HG02870 (cell line): ENCODE measurements at regions not wholly inside any gene's neighbourhood (a gene's known extent, or its start where the extent isn't known, plus 50 kb on each side); places are given as distances from the start of the nearest gene placed in this dataset.

Experiments used
- ATAC-seq: cut with Tn5 transposase; IDR thresholded peaks from one replicate; pipeline ENCODE4 v1.9.1; 2021; ENCODE audit warnings: mild to moderate bottlenecking, moderate library complexity; ENCODE audit not compliant: unreplicated experiment

DNA sequence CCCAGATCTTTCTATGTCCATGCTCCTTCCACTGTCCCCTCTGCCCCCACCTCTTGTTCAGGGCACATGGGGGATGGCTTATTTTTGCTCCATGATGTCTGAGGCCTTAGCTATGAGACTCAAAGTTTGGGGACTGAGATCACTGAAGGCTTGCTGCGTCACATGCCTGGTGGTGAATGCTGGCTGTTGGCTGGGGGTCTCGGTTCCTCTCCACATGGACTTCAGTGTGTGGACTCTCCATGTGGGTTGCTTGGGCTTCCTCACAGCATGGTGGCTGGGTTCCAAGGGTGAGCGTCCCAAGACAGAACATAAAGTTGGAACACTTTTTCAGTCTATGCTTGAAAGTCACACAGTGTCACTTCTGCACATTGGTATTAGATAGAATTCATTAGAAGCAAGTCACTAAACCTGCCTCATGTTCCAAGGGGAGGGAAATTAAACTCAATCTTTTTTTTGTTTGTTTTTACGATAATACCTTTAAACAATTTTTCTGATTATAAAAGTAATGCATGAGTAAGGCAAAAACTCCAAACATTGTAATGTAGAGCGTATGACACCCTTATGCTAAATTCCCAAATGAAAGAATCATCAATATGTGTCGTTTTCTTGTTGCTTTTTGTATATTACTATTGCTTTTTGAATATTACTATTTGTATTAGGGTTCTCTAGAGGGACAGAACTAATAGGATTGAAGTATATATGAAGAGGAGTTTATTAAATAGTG lies 111.7 kb downstream of the MYCN start:
- ATAC-seq: no peak

DNA sequence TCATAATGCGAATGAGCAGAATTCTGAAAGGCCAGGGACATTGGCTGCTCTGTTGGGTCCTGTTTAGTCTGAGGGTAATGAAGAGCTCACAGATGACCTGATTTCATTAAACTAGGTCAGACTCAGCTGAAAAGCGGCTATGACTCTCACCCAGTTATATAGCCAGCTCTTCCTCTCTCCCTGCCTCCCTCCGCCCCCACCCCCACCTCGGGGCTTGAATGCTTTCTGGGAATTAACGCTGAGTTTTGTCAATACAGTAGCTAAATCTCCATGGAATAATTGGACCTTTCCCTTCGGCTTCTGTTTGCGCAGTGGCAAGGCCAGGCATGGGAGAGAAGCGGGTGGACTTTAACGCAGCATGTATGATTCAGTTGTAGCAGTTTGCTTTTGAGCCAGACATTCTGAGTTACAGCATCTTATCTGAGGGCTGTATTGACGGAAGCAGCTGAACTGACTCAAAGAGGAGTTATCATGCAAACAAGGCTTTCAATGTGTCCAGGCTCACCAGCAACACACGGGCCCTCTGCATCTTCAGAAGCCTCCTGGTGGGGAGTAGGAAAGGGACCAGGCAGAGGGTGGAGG lies 110.6 kb downstream of the MYCN start:
- ATAC-seq: no peak

DNA sequence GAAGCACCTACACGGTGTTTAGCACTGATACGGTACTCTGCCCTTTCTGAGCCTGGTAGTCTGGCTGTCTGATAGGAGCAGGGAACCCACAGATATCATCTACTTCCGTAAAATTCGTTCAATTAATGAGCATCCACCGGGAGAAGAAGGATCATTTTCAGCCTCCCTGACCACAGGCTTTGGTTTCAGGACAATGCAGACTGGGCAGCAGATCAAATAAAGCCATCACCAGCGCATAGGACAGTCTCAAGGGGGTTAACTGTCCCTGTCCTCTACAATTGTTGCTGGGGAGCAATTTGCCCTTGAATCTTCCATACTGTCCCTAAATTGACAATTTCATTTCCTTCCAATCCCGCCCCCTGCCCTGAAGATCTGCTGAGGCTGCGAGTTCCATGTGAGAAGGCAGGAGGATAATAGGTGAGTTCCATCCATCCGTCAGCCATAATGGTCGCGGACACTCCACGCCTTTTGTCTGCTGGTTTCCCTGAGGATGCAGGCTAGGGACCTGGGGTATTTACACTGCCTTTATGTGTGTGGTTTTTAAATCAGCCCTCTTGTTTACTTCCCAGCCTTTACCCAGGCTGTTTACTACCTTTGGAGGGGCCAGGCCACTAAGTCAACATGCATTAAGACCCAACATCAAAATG lies 110.0 kb downstream of the MYCN start:
- ATAC-seq: no peak

DNA sequence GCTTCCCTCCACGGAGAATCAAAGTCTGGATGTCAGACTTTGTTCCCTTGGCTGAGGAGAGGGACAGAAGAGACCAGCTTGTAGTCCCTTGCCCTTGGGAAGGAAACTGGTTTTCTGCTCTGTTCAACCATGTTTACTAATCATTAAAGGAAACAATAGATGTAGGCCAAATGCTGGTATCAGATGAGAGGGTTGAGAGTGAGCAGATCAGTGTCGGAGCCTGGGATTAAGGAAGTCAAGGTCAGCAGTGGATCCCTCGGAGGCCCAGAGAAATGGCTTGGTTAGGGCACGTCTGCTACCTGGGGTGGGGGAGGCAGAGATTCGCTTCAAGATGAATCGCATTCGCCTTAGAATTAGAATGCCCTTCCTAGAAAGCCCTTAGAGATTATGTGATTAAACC lies 109.1 kb downstream of the MYCN start:
- no peak for ATAC-seq

DNA sequence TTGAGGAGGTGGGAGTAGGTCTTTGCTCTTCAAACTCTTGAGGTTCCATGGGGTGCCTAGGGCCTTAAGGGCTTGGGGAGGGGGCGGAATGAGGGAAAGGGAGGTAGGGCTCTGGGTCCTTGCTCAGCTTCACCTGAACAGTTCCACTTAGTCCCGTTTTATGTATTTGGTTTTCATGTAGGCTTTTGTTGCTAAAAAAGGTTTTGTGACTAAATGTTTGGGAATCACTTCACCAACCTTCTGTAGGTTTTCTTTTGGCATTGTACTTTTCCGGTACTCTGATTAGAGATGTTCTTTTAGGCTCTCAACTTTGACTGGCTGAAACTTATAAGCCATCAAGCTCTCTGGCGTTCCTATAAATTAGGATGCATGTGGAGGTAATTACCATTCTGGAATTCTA lies 108.1 kb downstream of the MYCN start:
- ATAC-seq: no peak

DNA sequence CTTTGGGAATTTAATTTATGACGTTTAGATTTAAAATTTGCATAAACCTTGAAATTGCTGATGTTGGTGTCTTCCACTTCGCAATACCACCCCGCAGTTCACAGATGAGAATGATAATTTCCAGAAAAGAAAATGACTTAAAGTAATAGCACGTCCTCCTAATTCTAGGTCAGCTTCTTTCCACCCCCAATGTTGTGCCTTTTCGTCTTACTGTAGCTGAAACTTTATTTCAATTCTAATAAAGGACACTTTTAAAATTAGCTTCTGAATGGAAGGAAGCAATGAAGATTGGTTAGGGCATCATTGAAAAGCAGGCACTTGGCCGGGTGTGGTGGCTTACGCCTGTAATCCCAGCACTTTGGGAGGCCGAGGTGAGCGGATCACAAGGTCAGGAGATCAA lies 107.4 kb downstream of the MYCN start:
- ATAC-seq: no peak

DNA sequence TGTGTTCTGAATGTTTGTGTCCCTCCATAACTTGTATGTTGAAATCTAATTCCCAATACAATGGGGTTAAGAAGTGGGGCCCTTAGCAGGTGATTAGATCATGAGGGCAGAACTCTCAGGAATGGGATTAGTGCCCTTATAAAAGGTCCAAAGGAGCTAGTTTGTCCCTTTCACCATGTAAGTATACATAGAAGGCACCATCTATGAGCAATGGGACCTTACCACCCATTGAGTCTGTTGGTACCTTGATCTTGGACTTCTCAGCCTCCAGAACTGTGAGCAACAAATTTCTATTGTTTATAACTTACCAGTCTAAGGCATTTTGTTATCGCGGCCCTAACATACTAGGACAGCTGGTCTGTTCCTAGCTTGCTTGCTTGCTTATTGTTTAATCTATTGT lies 106.3 kb downstream of the MYCN start:
- no peak for ATAC-seq

DNA sequence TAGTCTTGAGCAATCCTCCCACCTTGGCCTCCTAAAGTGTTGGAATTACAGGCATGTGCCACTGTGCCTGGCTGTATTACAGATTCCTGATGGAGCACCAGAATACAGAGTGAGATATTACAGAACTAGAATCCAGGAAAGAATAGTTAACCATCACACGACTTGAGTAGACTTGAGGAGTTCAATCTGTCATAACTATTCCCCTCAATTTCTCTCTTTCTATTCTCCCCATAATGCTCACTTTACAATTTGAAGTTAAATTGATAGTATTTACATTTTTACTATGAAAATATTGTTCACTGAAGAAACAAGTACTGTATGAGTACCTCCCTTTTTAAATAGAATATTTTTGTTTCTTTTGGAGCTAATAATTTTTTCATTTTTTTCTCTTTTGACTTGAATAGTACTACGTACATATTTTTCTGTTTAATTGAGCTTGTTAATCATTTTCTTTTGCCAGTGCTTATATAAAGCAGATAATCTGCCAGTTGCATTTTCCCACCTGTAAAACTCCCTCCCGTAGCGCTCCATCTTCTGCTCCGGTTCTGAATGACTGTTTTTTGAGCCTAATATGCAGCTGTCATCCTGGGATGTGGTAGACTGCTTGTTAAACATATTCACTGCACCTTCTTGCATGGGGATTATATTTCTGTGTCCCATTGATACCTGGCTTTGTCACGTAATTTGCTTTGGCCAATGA lies 105.5 kb downstream of the MYCN start:
- no peak for ATAC-seq

DNA sequence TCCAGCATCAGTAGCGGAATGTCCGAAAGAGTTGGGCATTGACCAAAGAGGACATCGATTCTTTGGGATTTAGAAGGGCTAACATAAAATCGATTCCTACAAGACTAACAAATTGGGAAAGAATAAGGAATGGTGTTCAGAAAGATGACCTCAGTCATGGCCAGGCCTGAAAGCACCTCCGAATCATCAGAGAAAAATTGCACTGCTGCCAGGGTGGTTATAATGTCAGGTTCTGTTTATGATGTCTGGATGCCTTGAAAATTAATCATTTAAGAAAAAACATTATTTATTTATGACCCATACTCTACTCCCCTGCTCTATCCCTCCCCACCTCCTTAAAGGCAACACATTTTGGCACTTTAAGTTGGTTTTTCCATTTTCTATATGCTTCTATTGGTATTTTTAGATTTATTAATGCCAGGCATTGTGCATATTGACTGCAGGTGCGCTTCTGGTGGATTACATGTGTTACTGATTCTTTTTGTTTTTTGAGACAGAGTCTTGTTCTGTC lies 104.7 kb downstream of the MYCN start:
- ATAC-seq: no peak

DNA sequence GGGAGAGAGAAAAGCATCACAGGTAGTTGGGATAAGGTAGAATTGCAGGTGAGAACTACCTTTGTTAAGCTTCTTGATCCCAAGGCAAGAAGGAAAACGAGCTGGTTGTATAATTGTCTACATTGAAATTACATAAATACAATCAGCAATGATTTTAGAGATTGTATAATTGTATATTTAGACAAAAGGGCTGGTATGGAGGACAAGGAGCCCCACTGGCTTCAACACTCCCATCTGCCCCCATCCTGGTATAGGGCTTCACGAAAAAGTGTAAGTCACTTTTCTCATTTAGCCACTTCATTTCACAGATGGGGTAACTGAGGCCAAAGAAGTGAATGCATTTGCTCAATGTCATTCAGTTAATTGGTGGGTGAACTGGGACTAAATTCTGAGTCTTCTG lies 103.3 kb downstream of the MYCN start:
- no peak for ATAC-seq

DNA sequence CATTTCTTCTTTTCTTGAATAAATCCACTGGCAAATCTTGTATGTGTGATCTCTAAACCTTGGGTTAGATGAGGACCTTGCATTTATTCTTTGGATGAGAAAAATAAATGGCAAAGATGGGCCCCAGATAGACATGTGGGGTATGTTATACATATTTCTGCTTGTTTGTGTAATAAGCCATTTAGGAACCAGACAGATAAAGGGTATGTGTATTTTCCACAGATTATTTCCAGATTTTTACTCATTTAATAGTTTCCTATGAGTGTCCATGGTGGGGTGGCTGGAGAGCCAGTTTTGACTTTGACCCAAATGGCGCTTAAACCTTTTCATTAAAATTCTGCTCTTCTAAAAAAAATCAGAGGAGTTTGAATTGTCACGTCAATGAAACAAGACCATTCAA lies 102.8 kb downstream of the MYCN start:
- no peak for ATAC-seq

DNA sequence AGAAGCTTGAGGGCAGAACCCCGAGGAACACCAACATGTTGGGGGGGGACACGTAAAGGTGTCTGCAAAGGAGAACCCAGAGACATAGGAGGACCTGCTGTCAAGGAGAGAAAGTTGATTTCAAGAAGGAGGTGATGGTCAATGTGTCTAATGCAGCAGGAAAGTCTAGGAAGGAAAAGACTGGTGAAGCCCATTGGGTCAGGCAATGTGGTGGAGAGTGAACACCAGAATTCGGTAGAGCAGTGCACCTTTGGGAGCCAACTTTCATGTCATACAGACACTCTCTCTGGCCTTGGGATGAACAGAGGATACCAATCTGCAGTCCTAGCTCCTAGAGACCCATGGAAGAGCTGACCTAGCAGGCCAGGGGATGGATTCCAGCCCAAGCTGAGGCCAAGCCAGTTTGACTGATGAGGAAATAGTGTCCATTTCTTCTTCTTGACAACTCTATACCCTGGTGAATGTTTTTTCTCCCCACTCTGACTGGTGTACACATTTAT lies 101.9 kb downstream of the MYCN start:
- no peak for ATAC-seq

DNA sequence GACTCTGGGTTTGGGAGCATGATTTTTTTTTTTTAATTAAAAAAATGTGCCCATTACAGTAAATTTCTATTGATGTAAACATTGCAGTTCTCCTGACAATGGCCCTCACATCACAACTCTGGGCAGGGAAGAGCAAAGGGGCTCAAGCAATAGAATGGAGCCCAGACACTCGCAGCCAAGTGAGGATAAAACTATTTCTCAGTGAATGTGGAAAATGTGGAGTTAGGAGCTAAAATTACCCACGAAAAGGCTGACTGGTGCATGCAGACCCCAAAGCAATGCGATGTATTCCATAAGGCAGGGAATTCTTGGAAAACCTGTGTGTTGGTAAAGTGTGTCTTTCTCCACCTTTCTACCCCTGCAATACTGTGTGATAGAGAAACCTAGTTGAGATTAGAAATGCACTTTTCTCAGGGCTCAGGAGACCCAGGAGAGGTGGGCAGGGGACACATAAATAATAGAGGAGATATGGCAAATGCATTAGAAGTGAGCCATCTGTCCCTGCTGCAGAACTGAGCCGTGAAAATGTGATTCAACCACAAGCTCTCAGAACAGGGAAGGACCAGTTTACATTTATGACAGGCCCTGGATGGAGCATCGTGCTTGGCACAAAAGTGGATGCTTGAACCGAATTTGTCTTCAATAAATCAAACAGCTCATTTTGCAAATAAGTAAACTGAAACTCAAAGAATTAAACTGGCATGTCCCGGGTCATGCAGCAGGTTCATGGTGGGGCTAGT lies 100.1 kb downstream of the MYCN start:
- ATAC-seq: no peak

DNA sequence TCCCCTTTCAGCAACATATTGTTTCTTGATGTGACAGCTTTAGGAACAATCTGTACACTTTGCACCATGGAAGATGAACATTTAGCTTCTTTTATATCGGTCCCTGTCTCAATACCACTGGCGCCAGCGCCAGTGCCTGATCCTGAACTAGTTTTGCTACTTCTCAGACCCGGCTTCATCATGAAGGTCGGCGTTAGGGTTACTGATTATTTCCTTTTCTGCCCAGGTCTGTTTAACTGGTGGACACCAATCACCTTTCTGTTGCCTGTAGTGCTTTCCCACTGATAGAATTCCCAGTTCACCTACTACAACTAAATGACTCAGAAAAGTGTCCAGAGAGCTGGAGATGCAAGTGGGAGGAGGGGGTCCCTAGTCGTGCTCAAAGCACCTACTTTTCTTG lies 99.5 kb downstream of the MYCN start:
- no peak for ATAC-seq

DNA sequence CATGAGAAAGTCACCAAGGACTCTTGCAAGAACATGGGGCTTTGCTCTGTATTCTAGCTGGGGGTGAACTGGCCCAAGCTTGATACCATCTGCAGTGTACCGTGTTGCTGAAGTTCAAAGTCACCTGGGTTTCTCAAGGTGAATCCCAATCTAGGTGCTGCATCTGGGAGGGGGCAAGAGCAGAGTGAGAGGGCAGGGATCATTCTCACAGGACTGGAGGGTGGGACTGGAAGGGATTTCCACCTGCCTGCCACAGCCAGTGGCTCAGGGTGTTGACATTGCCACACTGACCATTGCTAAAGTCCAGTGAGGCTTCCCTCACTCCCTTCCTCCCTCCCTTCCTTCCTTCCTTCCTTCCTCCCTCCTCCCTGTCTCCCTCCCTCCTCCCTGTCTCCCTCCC lies 98.7 kb downstream of the MYCN start:
- ATAC-seq: no peak

DNA sequence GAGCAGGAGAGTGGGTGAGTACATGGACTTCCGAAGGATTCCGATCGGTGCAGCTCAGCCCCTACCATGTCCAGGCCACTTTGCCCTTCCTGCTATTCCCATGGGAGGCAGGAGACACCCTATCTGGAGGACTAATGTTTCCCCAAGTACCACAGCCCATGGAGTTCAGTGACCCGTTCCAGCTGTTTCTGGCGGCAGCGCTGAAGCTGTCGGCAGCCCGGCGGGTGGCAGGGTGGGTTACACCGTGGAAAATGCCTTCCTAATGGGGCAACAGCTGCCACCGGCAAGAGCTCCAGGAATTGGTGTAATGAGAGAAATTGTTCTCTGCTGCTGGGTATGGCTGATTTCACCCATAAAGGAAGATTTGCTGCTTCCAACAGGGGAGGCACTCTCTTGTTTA lies 98.3 kb downstream of the MYCN start:
- no peak for ATAC-seq

DNA sequence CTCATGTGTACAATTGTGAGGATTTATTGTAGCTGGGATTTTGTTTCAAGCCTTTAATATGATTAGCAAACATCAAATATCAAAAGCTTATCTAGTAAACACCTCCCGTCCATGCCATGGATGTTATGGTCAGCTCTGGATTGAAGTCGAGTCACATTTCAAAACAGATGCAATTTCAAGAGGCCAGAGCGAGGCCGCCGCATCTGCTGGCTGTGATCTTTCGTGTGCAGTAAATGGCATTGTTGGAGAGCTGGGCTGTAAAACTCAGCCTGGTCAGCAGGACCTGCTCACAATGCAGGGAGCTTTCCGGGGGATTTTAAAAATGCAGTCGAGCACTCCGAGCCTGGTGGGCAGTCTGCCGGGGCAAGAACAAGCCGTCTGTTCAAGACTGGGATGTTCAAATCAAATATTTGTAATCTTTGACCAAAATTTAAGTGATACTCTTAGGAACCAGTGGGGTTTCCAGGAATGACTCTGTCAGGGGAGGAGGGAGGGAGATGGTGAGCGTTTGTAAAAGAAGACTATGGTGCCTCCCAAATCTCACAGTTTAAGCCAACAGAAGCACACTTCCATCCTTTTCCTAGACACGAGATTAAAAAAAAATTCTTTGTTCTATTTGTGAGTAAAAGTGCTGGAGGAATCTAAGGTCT lies 97.6 kb downstream of the MYCN start:
- ATAC-seq: no peak

DNA sequence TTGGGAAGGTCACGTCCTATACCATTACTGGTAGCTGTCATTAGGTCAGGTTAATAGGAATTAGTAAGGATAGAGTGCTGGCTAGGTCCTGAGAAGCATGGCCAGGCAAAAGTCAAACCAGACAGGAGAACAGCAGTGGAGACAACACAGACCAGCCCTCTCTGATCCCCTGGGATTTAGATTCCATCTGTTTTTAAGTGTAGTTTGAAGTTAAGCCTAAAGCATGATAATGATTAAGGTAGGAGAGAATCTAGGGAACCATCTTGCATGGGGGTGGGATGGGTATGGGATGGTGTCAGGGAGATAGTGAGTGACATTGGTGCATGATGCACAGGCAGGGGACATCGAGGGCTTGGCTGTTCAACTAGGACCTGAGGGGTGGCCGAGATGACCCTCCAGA lies 96.6 kb downstream of the MYCN start:
- ATAC-seq: no peak

DNA sequence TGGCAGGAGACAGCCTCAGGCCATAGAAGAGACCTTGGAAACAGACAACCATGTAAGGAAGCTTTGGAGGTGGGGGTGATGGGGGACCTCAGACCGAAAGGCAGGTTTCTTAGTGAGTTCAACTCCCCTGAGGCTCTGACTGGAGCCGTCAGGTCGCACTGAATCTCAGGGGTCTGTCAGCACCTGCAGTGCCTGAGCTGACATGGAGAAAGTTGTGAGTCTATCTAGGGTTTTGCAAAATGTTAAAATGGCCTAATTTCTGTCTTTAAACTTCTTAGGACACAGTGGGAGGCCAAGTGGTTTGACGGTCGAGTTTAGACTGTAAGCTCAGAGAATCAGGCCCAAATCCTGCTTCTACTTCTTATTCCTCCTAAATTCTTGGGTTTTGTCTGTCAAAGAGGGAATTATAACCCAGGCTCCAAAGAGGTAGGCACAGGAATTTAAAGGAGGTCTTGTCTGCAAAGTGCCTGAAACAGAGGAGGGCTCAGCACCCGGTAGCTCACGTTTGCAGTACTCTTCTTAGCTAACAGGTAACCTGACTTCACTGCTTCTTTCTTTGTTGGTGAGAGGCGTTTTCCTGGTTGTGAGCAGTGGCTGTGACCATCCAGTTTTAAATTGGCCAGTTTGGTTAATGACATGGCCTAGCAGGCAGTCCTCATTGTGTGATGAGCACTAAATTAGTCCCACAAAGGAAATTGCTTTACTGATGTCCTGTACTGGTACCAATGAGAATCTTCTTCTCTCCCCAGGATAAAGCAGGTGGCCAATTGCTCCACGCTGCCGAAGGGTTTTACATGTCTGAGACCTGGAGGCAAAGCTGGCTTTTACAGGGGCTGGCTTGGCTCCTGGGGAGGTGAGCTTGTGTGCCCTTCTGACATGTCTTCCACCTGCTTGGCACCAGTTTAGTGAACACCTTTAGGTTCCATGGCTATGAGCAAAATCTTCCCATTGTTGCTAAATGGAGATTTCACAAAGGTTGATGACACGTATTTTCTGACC lies 95.7 kb downstream of the MYCN start:
- no peak for ATAC-seq
